ENCODE measurements at regions not wholly inside any gene's neighbourhood (a gene's known extent, or its start where the extent isn't known, plus 50 kb on each side); places are given as distances from the start of the nearest gene placed in this dataset.
"Not testable (repeated sequence)": the region's sequence is repeated elsewhere in the genome, so short reads cannot be mapped to it uniquely, and the experiment has no call there.

DNA sequence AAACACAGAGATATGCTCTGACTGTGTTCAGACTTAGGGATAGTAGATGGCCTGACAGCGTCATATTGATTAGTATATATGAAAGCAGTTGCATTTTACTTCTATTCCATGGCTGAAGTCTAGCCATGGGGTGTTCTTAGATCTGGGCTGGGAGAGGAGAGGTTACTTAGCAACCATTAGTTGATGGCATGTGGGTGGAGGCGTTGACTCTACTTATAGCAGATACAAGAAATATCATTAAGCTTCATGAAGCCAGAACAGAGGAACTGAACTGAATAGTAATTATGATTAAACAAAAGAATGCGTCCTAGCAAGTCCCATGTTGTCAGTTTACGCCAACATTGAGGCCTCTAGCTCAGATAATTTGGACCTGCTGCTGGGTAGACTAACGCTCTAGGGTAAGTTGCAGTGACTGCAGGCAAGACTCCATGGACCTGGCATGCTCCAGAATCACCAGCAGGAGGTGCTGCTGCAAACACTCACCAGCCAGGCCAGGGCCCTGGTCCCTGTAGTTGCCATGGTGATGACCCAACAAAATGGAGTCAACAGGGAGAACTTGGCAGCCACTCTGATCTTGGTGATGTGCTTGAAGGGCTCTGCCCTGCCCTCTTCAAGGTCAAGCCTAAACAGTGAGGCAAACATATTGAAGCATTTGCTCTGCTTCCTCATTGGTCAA is 477.3 kb downstream of the PREX1 start:
- no peak for DNase-seq

DNA sequence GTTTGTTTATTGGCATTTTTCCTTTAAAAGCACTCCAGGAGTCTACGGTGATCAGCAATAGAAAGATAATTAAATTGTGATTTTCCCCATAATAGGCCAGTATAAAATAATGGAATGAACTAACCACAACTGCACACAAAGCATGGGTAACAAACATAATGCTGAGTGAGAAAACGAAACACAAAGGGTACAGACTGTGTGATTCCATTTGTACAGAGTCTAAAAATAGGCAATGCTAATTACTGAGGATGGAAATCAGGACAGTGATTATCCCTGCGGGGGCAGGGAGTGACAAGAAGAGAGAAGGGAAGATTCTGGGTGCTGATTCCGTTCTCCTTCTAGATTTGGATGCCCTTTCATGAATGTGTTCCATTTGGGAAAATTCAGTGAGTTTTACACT is 478.1 kb downstream of the PREX1 start:
- no peak for DNase-seq

DNA sequence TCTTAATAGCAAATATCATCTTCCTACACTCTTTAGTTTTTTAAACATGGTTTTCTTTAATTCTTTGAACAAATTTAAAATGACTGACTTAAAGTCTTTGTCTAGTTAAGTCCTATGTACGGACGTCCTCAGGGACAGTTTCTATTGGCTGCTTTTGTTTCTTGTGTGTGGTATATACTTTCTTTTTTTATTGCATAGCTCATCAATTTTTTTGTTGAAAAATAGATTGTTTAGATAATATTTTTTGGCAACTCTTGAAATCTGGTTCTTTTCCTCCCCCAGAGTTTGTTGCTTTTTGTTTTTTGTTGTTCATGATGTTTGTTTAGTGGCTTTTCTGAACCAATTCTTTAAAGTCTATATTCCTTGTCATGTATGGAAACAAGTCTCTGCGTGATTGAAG is 479.8 kb downstream of the PREX1 start:
- no peak for DNase-seq

DNA sequence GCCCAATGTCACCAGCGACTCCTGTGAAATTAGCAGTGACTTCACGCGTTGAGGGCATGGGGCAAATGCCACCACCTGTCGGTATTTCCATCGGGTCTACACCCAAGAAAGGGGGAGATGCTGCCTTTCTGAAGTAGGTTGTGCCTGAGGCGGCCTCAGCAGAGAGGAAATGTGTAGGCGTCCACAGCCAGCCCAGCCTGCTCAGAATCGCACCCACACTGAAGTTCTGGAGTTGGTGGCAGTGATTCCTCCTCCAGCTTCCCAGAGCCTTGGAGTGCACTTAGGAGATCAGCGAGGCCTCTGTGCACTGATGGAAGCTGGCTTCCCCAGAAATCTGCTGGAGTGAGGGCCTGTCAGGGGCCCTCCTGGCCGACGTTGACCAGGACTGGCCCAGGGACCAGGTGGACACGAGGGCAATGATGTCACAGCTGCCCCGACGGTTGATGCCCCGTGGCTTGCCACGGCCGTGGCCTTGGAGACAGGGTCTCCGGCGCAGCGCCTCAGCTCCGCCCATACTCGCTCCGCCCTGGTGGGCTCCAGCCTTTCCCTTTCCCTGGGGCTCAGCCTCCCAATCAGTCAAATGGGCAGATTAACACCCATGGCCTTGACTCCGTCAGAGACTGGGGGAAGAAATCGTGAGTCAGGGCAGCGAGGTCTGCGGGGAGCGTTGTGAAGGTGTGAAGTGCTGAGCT is 484.8 kb downstream of the PREX1 start:
- DNase-seq, result no peak

DNA sequence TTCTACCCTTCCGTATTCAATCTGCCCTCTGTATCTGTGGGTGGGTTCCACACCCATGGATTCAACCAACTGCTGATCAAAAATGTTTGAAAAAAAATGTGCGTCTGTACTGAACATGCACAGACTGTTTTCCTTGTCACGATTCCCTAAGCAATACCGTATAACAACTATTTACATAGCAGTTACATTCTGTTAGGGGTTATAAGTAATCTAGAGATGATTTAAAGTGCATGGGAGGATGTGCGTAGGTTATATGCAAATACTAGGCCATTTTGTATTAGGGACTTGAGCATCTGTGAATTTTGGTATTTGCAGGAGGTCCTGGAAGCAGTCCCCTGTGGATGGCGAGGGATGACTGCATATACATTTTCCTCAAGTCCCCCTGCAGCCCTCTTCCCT is 486.9 kb downstream of the PREX1 start:
- DNase-seq, result no peak

DNA sequence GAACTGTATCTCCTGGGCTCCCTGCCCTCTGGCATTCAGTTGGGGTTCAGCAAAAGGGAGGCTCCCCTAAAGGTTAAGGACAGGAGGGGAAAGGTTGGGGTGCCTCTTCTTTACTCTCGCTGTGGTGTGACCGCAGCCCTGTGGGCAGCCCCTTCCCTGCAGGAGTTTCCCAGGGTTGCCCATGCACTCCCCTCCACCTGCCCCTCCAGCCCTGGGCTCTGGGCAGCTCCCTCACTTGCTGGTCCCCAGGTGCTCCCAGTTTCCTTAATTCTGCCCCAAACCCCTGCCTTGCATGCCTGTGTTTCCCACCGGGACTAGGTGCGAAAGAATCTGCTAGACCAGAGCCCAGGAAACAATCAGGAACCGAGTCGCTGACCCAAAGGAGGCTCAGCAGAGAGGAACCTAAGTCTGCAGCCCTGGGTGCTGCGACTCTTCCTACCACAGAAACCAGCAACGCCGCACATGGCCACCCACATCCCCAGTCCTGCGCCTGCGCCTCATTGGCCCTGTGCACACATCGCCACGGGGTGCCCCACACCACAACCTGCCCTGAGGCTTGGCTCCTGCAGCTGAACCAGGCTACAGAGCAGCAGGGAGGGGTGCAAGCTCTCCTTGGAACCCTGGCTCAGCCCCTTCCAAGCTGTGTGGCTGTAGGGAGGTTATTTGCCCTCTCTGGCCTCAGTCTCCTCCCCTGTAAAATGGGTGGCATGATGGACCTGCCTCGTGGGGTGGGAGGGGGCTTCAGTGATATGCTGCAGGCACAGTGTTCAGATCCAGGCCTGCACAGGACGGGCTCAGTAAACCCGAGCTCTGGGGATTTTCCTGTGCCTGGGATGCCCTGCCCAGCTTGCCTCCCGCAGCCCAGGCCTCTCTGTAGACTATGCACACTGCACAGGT is 487.6 kb downstream of the PREX1 start:
- DNase-seq, result no peak

GRCh38 chr20:48339190-48339985 is 488.4 kb downstream of the PREX1 start:
- DNase-seq, result no peak

- no peak for DNase-seq
These were observed 489.1 kb downstream of the PREX1 start for GRCh38 chr20:48338717-48339116.

DNA sequence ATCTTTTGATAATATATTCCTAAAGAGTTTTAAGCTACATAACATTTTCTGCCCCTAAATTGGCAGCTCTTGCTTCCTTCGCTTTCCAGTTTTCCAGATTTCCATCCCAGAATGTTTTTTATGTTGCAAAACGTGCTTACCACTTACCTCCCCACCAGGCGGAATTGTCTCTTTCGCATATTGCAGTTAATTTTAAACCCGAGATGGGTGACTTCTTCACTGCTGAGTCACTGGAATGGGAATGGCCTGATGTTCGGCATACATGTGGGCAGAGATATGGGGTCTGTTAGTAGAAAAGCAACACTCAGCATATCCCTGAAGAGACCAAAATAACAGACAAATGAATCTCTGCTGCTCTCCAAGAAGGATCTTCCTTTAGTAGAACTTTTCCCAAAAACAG is 491.2 kb downstream of the PREX1 start:
- no peak for DNase-seq

DNA sequence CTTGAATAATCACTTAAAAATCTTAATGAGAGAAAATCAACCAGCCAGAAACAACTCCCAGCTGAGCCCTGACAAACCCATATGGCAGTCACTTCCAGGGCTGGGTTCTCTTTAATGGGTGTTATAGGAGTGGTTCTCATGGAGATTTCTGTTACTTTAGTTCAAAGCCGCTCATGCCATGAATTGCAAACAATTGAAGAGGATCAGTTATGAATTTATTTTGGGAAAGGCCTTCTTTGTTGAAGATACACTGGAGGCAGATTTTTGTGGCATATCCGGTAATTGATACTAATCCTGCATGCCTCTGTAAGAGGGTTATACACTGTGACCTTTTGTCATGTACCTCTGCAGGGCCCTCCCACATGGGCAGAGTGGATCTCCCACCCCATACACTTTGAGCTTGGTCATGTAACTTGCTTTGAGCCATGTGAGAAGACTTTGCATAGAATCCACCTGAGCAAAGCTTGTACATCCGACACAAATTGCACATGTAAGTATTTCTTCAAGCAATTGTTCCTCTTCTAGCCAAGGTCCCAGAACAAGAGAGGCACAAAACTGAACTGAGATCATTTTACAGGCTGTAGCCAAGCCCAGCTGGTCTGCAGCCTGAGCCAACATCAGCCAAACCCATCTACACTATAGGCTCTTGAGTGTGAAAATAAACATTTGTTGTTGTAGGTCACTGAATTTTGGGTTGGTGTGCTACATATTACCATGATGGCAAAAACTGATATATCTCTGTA is 492.3 kb downstream of the PREX1 start:
- DNase-seq, result no peak

GRCh38 chr20:48333707-48334106 is 494.1 kb downstream of the PREX1 start:
- no peak for DNase-seq

DNA sequence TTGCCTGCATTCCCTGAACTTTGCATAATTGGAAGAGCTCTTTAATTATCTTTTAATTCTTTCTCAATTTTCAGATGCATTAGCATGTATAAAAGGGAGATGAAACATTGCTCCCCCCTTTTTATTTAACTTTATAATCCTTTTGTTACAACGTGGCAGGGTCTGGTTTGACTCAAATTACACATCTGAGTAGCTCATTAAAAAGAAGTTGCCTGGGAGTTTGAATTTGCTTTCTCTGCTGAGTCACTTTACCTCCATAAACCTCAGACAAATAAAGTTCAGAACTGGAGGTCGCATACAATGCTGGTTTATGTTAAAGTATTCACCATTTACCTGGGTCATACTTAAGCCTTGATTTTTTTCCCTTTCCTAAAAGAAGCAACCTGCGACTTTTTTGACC is 495.2 kb downstream of the PREX1 start:
- no peak for DNase-seq

DNA sequence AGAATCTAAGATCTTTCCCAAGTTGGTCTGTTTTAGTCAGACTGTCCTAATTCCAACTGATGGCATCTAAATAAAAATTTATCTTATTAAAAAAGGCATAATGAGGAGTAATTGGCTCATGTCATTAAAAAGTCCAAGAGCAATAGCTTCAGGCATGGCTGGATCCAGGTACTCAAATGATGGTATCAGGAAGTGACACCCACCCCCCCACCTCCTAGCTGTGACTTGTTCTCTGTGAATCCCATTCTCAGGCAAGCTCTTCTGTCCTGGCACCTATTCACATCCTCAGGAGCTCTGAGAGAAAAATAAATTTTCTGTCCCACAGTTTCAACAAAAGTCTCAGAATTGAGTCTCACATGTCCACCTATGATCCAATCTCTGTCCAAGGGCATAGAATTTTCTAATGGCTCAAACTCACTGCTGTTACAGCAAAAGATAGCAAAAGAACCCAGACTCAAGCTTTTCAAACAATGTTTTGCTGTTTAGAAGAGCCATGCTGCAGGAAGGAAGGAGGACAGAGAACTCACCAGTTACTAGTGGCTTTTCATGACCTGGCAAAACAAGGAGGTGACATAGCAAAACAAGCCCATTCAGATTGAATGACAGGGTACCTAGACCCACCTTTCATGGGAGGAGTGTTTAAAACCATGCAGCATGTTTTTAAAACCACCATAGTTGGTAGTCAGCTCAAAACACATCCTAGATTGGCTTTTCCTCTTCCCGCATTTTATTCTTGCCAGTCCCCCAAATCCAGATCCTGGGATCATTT is 496.1 kb downstream of the PREX1 start:
- DNase-seq, result no peak

DNA sequence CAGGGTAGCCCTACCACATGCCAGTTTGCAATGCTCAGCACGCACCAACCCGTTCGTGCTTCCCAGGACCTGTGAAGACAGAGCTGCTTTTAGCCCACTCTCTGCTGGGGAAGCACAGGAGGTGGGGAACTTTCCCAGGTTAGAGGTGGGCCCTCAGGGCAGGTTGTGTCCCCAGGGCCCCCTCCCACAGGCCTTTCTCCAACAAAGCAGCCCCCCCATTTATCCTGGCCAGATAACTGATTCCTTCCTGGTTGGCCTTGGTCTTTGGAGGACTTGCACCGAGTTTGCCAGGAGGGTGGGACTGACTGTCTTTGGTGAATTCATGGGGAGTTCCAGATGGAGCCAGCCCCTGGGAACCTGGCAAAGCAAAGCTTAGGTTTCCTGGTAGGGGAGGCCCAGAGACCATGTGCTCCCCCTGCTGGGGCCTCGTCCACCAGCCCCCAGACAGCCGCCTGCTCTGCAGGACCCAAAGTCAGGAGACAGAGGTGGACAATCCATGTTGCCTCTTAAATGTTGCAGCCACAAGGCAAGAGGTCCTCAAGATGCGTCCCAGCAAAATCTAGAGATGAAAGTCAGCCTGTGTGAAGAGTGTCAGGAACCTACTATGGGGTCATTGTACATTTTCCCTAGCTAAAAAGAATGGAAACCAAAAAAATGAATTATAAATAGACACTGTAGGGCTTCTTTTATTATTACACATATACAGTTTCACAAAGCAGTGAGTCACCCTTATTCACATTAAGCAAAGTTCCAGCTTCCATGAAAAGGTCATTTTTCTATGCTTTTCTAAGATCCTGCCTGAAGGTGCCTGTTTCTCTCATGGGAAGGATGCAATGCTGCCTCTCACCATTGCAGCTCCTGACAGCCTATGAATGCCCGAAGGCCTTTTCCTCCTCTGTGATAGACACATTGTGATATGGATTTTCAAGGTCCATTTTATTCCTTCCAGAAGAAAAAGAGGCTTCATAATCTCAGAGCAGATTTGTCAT is 497.8 kb downstream of the PREX1 start:
- DNase-seq, result no peak

- no peak for DNase-seq
These were observed 498.7 kb downstream of the PREX1 start for GRCh38 chr20:48329031-48329615.

GRCh38 chr20:48327848-48328247 is 500.0 kb downstream of the PREX1 start:
- DNase-seq, result not testable (repeated sequence)

DNA sequence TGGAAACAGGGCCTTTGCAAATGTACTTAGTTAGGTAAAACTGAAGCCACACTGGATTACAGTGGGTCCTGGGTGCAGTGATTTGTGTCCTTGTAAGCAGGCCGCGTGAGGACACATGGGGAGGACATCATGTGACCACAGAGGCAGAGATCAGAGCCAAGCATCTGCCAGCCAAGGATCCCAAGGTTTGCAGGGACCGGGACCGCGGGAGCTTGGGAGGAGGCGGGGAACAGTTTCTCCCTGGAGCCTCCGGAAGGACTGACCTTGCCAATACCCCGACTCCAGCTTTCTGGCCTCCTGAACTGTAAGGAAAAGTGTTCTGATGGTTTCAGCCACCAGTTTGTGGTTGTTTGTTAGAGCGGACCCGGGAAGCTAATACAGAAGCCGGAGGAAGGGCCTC is 500.9 kb downstream of the PREX1 start:
- DNase-seq, result no peak

DNA sequence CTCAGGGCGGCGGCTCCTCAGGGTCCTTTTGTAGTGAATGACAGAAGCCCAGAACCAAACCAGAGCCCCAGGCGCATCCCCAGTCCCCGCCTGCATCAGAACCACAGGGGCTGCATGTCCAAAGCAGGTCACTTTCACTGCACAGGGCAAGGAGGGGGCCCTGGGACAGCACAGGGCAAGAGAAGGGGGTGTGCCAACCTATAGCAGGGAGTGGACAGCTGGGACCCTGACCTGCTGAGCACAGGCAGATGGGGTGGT is 501.4 kb downstream of the PREX1 start:
- no peak for DNase-seq

- DNase-seq, result no peak
These were observed 502.0 kb downstream of the PREX1 start for GRCh38 chr20:48325656-48326433.
